NCI-H748 treated with DMSO at 0.1 percent for 48 hours (cell line): ENCODE measurements at regions not wholly inside any gene's neighbourhood (a gene's known extent, or its start where the extent isn't known, plus 50 kb on each side); places are given as distances from the start of the nearest gene placed in this dataset.
"Not testable (repeated sequence)": the region's sequence is repeated elsewhere in the genome, so short reads cannot be mapped to it uniquely, and the experiment has no call there.

Experiments
- DNase-seq: peaks from one replicate; lab custom pipeline; 2025; lab: John Stamatoyannopoulos, UW

DNA sequence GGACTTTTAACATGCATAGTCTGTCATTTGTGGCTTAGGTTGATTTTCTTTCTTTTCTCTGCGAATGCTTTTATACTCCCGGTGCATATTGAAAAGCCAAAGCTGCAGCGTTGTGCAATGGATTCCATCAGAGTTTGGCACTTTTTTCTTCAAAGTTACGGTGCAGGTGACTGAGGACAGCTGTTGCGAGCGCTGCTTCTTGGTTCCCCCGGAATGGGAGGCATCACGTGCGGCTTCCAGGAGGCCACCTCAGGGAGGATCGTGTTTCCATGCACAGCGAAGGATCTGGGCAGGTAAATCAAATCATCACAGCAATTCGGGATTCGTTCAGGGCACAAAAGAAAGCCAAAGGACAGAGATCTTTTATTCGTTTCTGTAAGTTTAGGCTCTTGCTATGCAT, 109.6 kb upstream of the ALKAL2 start:
- no peak for DNase-seq

DNA sequence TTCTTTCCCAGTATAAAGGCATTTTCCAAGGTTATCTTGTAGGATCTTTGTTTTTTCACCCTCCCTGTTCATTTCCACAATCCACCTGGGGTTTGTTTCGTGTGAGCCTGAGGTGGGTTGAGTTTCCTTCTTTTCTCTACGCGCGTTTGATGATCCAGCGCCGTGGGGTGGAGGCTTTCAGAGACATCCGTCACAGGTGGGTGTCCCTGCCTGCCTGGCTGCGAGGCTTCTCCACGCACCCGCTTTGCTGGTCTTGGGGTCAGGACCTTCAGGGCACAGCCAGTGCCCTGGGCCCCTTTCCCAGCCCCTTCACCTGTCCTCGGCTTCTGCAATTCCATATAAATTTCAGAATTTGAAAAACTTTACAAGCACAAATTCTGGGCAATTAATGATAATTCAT, 109.0 kb upstream of the ALKAL2 start:
- DNase-seq = no peak

DNA sequence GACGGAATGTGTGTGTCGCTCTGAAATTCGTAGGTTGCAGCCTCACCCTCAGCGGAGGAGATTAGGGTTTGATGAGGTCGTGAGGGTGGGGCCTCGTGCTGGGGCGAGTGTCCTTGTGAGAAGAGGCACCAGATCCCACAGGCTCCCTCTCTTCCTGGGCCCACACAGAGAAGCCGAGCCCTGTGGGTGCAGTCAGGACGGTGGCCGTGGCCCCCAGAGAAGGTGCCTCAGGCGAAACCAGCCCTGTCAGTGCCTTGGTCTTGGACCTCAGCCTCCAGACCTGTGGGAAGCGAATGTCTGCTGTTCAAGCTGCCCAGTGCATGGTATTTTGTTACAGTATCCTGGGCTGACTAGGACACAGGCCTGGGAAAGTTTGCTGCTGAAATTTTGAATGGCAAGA, 108.0 kb upstream of the ALKAL2 start:
- no peak for DNase-seq

DNA sequence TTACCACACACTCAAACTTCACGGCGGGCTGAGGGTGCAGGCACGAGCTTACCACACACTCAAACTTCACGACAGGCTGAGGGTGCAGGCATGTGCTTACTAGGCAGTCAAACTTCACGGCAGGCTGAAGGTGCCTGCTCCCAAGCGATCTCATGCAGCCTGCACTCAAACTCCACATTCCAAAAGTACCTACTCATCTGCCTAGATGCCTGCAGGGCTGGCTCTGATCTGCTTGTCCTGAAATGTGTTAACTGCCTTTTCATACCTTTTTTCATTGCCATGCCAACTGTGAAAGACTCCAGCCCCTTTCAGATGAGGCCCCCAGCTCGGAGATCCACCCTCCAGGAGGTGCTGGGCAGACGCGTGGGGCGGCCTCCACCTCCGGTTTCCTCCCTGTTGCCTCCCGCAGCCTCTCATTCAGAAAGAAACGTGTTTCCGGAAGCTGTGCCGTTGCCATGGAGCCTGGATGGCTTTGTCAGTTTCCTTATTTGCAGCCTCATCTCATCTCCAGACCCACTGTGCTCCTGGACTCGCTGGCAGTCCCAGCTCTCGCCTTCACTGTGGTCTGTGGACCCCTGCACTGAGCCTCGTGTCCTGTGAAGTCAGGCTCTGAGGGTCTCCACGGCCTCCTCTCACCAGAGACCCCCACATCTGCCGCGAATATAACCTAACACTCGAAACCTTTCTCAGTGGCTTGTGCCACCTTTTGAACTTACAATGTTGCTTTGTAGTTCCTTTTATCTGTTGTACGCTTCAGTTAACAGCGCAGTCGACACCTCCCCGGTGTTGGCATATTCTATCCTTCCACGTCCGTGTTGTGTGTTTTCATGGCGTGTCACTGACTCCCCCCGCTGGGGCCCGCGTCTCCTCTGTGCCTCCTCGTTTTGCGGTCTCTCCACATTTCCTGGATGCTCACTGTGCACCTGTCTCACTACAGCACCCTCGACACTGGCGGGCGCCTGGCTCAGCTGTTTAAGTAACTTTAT, 106.1 kb upstream of the ALKAL2 start:
- DNase-seq = peak; percentile 88

DNA sequence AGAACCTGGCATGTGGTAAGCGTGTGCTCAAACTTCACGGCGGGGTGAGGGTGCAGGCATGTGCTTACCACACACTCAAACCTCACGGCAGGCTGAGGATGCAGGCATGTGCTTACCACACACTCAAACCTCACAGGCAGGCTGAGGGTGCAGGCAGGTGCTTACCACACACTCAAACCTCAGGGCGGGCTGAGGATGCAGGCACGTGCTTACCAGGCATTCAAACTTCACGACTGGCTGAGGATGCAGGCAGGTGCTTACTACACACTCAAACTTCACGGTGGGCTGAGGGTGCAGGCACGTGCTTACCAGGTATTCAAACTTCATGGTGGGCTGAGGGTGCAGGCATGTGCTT, 105.0 kb upstream of the ALKAL2 start:
- no peak for DNase-seq

DNA sequence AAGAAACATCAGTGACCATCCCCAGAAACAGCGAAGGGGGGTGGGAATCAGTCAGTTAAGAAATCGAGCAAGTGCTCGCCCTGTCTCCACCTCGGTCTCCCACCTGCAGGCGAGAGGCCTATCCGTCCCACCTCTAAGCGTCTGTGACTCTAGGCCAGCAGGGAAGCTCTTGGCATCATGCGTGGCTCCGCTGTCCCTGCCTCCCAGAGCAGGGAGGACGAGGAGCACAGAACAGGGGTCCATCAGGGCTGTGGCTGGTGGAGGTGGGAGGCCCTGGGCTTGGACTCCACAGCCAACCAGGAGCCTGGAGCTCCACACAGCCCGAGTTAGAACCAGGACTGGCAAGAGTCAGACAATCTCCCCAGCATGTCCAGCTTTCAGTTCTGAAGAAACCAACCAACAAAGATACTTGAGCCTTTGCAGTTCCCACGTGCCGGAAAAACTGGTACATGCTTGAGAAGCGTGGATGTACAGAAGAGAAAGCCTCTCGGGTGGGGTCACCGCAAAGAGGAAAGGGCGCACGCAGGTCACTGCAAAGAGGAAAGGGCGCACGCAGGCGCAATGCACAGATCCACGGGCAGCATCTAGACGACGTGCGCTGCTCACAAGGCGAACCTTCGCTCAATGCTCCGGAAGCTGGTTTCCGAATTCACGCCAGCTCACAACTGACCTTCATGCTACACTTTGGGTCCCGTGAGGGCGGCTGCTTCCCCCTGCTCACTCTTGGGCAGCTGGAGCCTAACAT, 104.5 kb upstream of the ALKAL2 start:
- no peak for DNase-seq

DNA sequence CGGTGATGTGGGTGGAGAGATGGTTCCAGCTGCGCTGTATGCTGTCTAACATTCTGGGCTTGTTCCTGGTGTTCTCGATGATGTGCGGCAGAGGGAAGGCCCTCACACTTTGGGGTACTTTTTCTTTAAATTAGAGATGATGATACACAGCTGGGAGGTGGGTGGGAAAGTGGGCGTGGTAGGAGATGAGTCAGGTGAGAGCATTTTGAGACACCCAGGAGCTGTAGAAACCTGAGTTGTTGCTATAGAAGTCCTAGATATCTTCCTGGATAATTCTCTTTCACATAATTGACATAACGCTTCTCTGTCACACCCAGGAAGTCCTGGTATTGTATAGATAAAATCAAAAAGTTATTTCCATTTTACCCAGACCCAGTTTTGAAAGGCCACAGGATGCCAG, 103.8 kb upstream of the ALKAL2 start:
- DNase-seq = no peak

DNA sequence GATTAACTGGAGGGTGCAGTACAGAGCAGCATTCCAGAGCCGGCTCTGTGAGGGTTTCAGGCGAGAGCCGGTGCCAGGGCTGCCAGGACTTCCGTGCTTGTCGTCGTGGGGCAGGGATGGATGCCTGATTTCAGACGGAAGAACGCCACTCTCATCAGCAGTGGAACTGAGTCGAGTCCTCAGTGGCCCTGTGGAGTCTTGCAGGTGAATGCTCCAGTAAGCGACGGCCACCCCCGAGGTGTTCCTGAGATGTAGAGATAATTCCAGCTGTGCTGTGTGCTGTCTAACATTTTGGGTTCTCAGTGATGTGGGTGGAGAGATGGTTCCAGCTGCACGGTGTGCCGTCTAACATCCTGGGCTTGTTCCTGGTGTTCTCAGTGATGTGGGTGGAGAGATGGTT, 103.1 kb upstream of the ALKAL2 start:
- DNase-seq = no peak

DNA sequence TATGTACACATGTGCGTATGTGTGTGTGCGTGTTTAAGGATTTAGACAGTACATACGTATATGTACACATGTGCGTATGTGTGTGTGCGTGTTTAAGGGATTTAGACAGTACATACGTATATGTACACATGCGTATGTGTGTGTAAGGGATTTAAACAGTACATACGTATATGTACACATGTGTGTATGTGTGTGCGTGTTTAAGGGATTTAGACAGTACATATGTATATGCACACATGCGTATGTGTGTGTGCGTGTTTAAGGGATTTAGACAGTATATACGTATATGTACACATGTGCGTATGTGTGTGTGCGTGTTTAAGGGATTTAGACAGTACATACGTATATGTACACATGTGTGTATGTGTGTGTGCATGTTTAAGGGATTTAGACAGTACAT, 102.1 kb upstream of the ALKAL2 start:
- not testable (repeated sequence) for DNase-seq

DNA sequence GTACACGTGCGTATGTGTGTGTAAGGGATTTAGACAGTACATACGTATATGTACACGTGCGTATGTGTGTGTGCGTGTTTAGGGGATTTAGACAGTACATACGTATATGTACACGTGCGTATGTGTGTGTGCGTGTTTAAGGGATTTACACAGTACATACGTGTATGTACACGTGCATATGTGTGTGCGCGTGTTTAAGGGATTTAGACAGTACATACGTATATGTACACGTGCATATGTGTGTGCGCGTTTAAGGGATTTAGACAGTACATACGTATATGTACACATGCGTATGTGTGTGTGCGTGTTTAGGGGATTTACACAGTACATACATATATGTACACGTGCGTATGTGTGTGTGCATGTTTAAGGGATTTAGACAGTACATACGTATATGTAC, 100.9 kb upstream of the ALKAL2 start:
- not testable (repeated sequence) for DNase-seq

DNA sequence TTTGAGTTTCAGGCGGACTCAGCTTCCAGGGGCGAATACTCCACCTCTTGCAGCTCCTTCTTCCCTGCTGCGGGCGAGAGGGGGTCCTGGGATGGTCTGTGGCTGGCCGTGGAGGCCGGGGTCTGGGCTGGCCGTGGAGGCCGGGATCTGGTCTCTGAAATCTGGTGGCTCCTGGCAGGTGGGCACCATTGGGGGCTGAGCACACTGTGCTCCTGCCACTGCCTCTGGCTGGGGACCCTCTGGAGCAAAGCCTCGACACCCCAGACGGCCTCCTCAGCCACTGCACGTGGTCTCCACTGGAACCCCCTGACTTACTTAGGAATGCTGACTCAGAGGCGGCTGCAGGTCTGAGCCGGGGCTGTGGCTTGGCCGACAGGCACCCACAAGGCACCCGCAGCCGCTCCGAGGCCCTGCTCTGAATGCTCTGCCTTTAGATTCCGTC, 100.1 kb upstream of the ALKAL2 start:
- DNase-seq = no peak

DNA sequence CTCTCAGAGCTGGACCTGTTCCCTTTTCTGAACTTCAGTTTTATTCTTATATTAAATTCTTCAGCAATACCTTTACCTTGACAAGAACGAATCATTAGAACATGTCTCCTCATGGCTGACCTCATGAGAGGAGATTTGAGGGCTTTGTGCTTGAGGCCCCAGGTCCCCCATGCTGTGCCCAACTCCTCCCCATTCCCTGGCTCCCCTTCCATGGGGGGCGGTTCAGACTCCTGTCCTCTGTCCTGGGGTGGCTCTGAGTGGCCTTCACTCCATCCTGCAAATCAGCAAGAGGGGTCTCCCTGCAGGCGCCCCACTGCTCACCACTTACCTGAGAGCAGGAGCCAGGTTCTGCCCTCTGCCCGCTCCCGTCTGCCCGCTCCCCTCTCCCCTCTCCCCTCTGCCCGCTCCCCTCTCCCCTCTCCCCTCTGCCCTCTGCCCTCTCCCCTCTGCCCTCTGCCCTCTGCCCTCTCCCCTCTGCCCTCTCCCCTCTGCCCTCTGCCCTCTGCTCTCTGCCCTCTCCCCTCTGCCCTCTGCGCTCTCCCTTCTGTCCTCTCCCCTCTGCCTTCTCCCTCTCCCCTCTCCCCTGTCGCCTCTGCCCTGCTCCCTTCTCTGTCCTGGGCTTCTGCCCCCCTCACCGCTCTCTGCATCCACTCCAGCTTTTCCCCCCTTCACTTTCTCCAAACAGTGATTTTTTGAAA, 98.7 kb upstream of the ALKAL2 start:
- no peak for DNase-seq

DNA sequence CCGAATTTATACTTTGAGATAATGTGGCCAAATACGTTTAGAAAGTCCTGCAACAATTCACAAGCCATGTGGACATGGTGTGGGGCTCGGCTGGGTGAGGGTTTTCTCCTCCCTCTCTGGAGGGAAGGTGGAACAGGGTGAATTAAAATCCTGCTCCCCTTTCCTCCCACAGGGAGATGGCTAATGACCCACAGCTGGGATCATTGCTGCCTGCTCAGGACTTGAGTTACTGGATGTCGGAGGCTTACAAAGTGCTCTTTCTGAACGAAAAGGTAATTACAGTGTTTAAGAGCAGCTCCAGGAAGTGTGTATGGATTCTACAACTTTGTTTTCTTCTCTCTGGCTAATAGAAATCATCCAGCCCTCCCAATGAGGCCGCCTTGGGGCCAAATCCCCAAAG, 97.9 kb upstream of the ALKAL2 start:
- no peak for DNase-seq

DNA sequence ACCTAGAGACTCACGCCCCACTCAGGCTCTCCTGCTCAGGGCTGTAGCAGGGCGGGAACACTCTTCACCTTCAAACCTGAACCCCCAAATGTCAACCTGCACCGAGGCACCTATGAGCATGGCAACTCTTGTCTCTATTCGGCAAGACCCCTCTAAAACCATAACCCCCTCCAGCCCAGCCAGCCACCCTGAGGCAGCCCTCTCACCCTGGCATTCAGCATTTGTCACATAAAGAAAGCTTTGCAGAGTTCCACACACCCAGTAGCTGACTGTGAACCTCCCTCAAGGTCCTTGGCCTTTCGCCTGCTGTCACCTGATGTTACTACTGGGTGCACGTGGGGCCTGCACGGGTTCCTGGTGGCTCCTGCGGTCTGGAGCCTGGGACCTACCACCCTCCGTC, 97.2 kb upstream of the ALKAL2 start:
- no peak for DNase-seq

DNA sequence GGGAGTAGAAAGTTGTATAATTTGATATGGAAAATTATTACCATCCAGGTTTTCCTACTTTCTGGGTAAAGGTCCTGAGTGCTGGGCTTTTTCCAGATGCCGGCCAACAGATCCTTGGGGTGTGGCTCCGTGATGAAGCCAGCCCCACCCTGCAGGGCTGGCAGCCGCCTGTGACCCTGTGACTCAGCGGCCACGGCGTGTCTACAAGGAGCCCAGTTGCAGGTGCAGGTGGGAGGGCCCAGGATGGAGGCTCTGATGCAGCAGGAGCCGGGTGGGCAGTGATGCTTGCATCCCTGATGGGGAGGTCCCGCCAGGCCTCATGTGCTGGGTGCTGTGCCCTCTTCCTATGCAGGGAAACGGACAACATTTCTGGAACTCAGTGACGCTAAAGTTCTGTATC, 96.0 kb upstream of the ALKAL2 start:
- no peak for DNase-seq

DNA sequence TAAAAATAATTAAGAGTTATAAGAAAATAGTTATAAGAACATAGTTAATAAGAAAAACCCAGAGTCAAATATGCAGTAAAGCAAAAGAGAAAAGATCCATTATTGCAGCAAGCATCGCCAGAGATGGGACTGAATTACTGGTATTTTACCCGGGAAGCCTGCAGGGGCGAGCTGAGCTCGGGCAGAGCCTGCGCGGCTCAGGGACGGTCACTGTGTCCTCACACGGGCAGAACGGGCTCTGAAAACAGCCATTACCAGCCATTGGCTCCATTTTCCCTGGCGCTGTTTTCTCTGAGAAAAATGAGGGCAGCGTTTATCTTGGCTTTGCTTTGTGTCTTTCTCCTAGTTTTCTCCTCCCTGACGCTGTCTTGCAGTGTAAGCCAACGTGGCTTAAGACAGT, 95.3 kb upstream of the ALKAL2 start:
- no peak for DNase-seq

DNA sequence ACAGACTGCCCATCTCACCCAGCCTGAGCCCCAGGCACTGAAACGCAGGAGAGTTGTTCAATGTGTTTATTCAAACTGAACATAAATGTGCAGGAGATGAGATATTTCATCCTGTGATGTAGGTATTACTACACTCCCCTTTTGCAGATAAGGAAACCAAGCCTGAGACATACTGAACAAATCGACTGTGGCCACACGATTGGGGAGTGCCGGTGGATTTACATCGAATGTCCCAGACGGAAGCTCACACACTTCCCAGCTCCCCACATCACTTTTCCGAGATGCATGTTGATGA, 94.8 kb upstream of the ALKAL2 start:
- DNase-seq = no peak

DNA sequence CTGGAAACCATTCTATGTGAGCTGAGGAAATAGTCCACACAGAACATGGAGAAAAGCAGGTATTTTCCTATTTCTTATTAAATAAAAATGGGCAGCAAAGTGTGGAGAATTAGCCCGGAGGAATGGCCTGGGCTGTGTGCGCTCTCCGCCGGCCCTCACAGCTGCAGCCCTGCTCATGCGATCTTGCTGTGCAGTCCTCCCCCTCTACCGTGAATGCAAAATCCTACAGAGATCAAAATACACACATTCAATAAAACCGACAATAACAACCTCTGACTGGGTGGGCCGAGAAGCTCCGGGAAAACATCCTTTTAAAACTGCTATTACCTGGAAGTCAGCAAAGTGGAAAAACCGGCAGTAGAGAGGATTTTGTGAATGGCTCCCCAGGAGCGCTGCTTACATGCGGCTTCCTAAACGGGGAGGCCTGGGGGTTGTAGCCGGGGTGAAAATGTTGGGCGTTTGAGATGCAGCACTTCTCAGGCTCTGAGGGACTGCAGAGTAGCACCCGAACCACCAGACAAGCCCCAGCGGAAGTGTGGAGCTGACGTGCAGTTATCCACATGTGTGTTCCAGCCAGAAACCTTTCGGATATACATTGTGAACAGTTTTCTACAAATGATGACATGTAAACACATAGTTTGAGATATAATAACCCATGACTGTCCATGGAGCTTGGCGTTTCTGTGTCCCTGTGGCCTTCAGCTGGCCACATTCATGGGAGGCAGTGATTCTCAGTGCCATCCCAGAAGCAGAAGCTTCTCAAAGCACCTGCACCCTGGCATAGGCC, 94.2 kb upstream of the ALKAL2 start:
- DNase-seq = no peak

DNA sequence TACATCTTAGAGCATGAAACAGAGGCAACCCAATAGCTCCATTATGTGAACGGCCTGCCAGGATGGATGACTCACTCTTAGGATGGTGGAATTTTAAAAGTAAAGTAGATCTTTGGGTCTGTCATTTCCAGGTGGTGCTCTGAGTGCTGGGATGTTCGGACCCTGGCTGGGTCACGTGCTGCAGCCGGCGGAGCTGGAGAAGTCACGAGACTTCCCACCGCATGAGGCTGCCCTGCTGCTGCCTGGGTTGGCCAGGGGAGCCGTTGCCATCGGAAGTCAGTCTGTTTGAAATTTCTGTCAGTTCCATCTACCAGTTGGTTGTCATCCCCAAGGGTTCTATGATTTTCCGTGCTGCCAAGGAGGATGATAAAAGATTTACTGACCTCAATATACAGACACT, 93.3 kb upstream of the ALKAL2 start:
- DNase-seq = no peak

DNA sequence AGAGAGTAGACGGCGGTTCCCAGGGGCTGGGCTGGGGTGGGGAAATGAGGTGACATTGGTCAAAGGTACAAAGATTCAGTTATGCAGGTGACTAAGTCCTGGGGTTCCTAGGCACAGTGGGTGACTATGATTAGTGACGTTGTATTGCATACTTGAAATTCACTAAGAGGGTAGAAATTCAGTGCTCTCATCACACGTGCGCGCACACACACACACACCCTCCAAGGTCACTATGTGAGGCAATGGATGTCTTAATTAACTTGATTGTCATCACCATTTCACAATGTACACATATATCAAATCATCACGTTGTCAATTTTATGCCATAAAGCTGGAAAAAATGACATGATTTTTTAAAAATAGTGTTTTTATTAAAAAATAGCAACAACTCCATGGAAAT, 92.9 kb upstream of the ALKAL2 start:
- no peak for DNase-seq

DNA sequence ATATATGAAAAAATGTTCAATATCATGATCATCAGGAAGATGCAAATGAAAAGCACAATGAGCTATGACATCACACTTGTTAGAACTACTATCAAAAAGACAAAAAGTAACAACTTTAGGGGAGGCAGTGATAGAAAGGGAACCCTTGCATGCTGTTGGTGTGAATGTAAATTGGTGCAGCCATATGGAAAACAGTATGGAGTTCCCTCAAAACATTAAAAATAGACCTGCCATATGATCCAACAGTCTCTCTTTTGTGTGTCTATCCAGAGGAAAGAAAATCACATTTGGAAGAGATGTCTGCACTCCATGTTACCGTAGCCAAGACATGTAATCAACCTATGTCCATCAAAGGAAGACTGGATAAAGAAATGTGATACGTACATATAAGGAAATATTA, 92.3 kb upstream of the ALKAL2 start:
- no peak for DNase-seq

DNA sequence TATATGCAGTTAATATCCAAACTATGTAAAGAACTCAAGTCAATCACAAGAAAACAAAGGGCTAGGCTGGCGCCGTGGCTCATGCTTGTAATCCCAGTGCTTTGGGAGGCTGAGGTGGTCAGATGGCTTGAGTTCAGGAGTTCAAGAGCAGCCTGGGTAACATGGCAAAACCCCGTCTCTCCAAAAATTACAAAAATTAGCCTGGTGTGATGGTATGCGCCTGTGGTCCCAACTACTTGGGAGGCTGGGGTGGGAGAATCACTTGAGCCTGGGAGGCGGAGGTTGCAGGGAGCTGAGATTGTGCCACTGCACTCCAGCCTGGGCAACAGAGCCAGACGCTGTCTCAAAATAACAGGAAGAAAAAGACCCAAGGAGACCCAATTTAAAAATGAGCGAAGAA, 91.9 kb upstream of the ALKAL2 start:
- DNase-seq = no peak
